ENCODE measurements at regions not wholly inside any gene's neighbourhood (a gene's known extent, or its start where the extent isn't known, plus 50 kb on each side); places are given as distances from the start of the nearest gene placed in this dataset.

- Histone ChIP-seq H3K27ac (no peak overlapping the region), H3K9me3 (no peaks in the 10 kb centered on the region), H3K27me3 (no peaks in the 10 kb centered on the region), H3K36me3 (replicated peaks in 1 of 2; ENCODE audit: insufficient read depth in 1 of 2, low read depth in 2 of 2) (no peaks in the 10 kb centered on the region), H3K4me3 (no peak overlapping the region), H3K4me1 (no peaks in the 10 kb centered on the region)
- ATAC-seq, result no peak
- intact Hi-C loops (cut with DNase I), result no loop called here
- TF ChIP-seq POLR2A (IDR thresholded peaks at IDR 0.05), result no peak
- WGBS, 2 donors, result 45 to 67% methylated on average over 1 of the region's 1 CpG
- no peak for DNase-seq
These were observed 92.0 kb upstream of the SCEL start for GRCh38 chr13:77443511-77443910.

- Histone ChIP-seq H3K4me1 (no peaks in the 10 kb centered on the region), H3K27ac (no peak overlapping the region), H3K36me3 (replicated peaks in 1 of 2; ENCODE audit: insufficient read depth in 1 of 2, low read depth in 2 of 2) (no peaks in the 10 kb centered on the region), H3K4me3 (no peak overlapping the region), H3K9me3 (no peaks in the 10 kb centered on the region), H3K27me3 (no peaks in the 10 kb centered on the region)
- no peak for TF ChIP-seq POLR2A (IDR thresholded peaks at IDR 0.05)
- TF ChIP-seq, protein P1, sequence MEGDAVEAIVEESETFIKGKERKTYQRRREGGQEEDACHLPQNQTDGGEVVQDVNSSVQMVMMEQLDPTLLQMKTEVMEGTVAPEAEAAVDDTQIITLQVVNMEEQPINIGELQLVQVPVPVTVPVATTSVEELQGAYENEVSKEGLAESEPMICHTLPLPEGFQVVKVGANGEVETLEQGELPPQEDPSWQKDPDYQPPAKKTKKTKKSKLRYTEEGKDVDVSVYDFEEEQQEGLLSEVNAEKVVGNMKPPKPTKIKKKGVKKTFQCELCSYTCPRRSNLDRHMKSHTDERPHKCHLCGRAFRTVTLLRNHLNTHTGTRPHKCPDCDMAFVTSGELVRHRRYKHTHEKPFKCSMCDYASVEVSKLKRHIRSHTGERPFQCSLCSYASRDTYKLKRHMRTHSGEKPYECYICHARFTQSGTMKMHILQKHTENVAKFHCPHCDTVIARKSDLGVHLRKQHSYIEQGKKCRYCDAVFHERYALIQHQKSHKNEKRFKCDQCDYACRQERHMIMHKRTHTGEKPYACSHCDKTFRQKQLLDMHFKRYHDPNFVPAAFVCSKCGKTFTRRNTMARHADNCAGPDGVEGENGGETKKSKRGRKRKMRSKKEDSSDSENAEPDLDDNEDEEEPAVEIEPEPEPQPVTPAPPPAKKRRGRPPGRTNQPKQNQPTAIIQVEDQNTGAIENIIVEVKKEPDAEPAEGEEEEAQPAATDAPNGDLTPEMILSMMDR (IDR thresholded peaks at IDR 0.05), result no peak
- intact Hi-C loops (cut with DNase I), result no loop called here
- DNase-seq, result no peak
- 18 to 41% methylated on average over 2 of the region's 2 CpGs for WGBS, 2 donors
- ATAC-seq, result no peak
These were observed 98.2 kb upstream of the SCEL start for GRCh38 chr13:77437267-77437666.

- TF ChIP-seq POLR2A (IDR thresholded peaks at IDR 0.05), result no peak
- TF ChIP-seq, protein P1 (IDR thresholded peaks at IDR 0.05), result no peak
- Histone ChIP-seq H3K27me3 (no peaks in the 10 kb centered on the region), H3K36me3 (replicated peaks in 1 of 2; ENCODE audit: insufficient read depth in 1 of 2, low read depth in 2 of 2) (no peaks in the 10 kb centered on the region), H3K27ac (no peak overlapping the region), H3K4me1 (no peaks in the 10 kb centered on the region), H3K9me3 (no peaks in the 10 kb centered on the region), H3K4me3 (no peak overlapping the region)
- intact Hi-C loops (cut with DNase I), result no loop called here
- no peak for ATAC-seq
- DNase-seq, result no peak
- 31 to 35% methylated on average over 1 of the region's 1 CpG for WGBS, 2 donors
These were observed 101.2 kb upstream of the SCEL start for GRCh38 chr13:77434289-77434688.

- DNase-seq (no peak), ATAC-seq (no peak)
- Histone ChIP-seq H3K9me3 (no peaks in the 10 kb centered on the region), H3K27me3 (no peaks in the 10 kb centered on the region), H3K4me1 (no peaks in the 10 kb centered on the region), H3K4me3 (no peak overlapping the region), H3K27ac (no peak overlapping the region), H3K36me3 (replicated peaks in 1 of 2; ENCODE audit: insufficient read depth in 1 of 2, low read depth in 2 of 2) (no peaks in the 10 kb centered on the region)
- TF ChIP-seq, protein P1 (IDR thresholded peaks at IDR 0.05), result no peak
- no peak for TF ChIP-seq POLR2A (IDR thresholded peaks at IDR 0.05)
- intact Hi-C loops (cut with DNase I), result no loop called here
These were observed 104.1 kb upstream of the SCEL start for GRCh38 chr13:77431449-77431848.

DNA sequence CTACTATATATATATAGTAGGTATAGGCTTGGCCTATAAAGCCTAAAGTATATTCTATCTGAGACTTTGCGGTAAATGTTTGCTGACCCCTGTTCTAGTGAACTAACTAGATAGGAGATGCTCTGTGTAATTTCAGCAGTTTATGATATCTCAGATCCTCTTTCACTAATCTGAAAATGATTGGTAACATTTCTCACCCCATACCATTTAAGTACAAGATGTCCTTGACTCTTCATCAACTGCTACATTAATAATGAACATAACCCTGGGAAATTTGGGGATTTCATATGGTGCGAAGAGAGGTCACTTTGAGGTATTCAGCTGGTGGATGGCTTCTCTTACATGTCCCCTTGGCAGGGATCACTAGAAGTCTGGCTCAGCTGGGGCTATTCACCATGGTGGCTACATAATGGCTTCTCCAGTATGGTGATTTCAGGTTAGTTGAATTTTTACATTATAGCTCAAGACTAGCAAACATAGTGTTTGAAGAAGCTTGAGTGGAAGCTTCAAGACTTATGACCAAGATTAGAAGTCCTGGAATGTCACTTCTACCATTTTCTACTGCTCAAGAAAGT, 103.6 kb upstream of the MYCBP2 start:
- 92 to 100% methylated on average over 2 of the region's 2 CpGs for WGBS, 2 donors
- intact Hi-C loops (cut with DNase I), result no loop called here

More for the DNA sequence above, 103.6 kb upstream of the MYCBP2 start:
- no peak for ATAC-seq
- H3K4me1 ChIP-seq, result no peaks in the 10 kb centered on the region
- no peak overlapping the region for H3K27ac ChIP-seq
- TF ChIP-seq, protein P1 (IDR thresholded peaks at IDR 0.05), result no peak
- TF ChIP-seq POLR2A (IDR thresholded peaks at IDR 0.05), result no peak
- no peaks in the 10 kb centered on the region for H3K9me3 ChIP-seq
- no peak overlapping the region for H3K4me3 ChIP-seq
- DNase-seq, result no peak
- H3K36me3 ChIP-seq (replicated peaks in 1 of 2; ENCODE audit: insufficient read depth in 1 of 2, low read depth in 2 of 2), result no peaks in the 10 kb centered on the region
- no peaks in the 10 kb centered on the region for H3K27me3 ChIP-seq

Data from body of pancreas (tissue), 4 donors.